Mesenchymal stem cell (in vitro differentiated cells and primary cell): ENCODE measurements at regions not wholly inside any gene's neighbourhood (a gene's known extent, or its start where the extent isn't known, plus 50 kb on each side); places are given as distances from the start of the nearest gene placed in this dataset.
A peak's percentile ranks its signal among the peaks of the same experiment; 100 is the strongest.

Experiments
- DNase-seq: peaks from one replicate; pipeline ENCODE4 v3.0.0-alpha.2; 2013
- H2AFZ ChIP-seq: one replicate; pipeline ENCODE4 v1.6.1; 2013; ENCODE audit warnings: low read depth, mild to moderate bottlenecking, control low read depth, inconsistent platforms, low read length, moderate library complexity
- H2AK5ac ChIP-seq: 2 replicates; pipeline ENCODE4 v1.6.1; 2013; ENCODE audit warnings: low read length, moderate library complexity, mild to moderate bottlenecking, inconsistent platforms; ENCODE audit not compliant: severe bottlenecking
- H2BK120ac ChIP-seq: one replicate; pipeline ENCODE4 v1.6.1; 2013; ENCODE audit warnings: low read depth, mild to moderate bottlenecking, inconsistent platforms, low read length, moderate library complexity
- H2BK12ac ChIP-seq, 2 experiments: one replicate each; pipeline ENCODE4 v1.6.1; 2013; ENCODE audit warnings: inconsistent platforms in 2 of 2, low read length in 2 of 2, mild to moderate bottlenecking in 2 of 2, moderate library complexity in 2 of 2, control low read depth in 1 of 2
- H2BK15ac ChIP-seq: one replicate; pipeline ENCODE4 v1.6.1; 2013; ENCODE audit warnings: mild to moderate bottlenecking, low read depth, inconsistent platforms; ENCODE audit not compliant: poor library complexity, severe bottlenecking
- H2BK5ac ChIP-seq: 2 replicates; pipeline ENCODE4 v1.6.1; 2013; ENCODE audit warnings: low read depth, mild to moderate bottlenecking, low read length, control low read depth, inconsistent platforms; ENCODE audit not compliant: poor library complexity, severe bottlenecking
- H3K14ac ChIP-seq, 2 experiments: one replicate each; pipeline ENCODE4 v1.6.1; 2013; ENCODE audit warnings: inconsistent platforms in 2 of 2, low read length in 2 of 2, control low read depth in 1 of 2, mild to moderate bottlenecking in 1 of 2, moderate library complexity in 1 of 2
- H3K18ac ChIP-seq, 2 experiments: one replicate each; pipeline ENCODE4 v1.6.1; 2013; ENCODE audit warnings: inconsistent platforms in 2 of 2, low read length in 2 of 2, control low read depth in 1 of 2, low read depth in 1 of 2, mild to moderate bottlenecking in 1 of 2
- H3K23ac ChIP-seq, 2 experiments: one replicate each; pipeline ENCODE4 v1.6.1; 2013; ENCODE audit warnings: inconsistent platforms in 2 of 2, low read length in 2 of 2, mild to moderate bottlenecking in 2 of 2, moderate library complexity in 2 of 2, control low read depth in 1 of 2
- H3K27ac ChIP-seq: 2 replicates; pipeline ENCODE4 v1.5.1; 2013; ENCODE audit warnings: mild to moderate bottlenecking, moderate library complexity, low read length, control low read depth, inconsistent platforms; ENCODE audit not compliant: poor library complexity, severe bottlenecking
- H3K27me3 ChIP-seq, 2 experiments: 2 replicates each; pipeline versions ENCODE4 v1.6.1 to v1.7.0; 2013; ENCODE audit warnings: low read length in 2 of 2, mild to moderate bottlenecking in 2 of 2, moderate library complexity in 2 of 2, control low read depth in 1 of 2, inconsistent platforms in 1 of 2; ENCODE audit not compliant: control insufficient read depth in 1 of 2, insufficient read depth in 1 of 2
- H3K36me3 ChIP-seq, 2 experiments: 2 replicates each; pipeline versions ENCODE4 v1.6.1 to v1.7.0; 2013; ENCODE audit warnings: low read length in 2 of 2, control low read depth in 1 of 2, inconsistent platforms in 1 of 2, low read depth in 1 of 2, mild to moderate bottlenecking in 1 of 2; ENCODE audit not compliant: insufficient read depth in 2 of 2, control insufficient read depth in 1 of 2
- H3K4ac ChIP-seq, 2 experiments: one replicate each; pipeline ENCODE4 v1.6.1; 2013; ENCODE audit warnings: inconsistent platforms in 2 of 2, low read length in 2 of 2, mild to moderate bottlenecking in 2 of 2, moderate library complexity in 2 of 2, control low read depth in 1 of 2, low read depth in 1 of 2
- H3K4me1 ChIP-seq: 2 replicates; pipeline ENCODE4 v1.6.1; 2013; ENCODE audit warnings: low read depth, low read length, control low read depth; ENCODE audit not compliant: control insufficient read depth, insufficient read depth
- H3K4me2 ChIP-seq: 2 replicates; pipeline ENCODE4 v1.6.1; 2013; ENCODE audit warnings: low read length, mild to moderate bottlenecking, inconsistent platforms; ENCODE audit not compliant: poor library complexity, severe bottlenecking
- H3K4me3 ChIP-seq, 2 experiments: 2 replicates each; pipeline versions ENCODE4 v1.5.1 to v1.7.0; 2013; ENCODE audit warnings: low read length in 2 of 2, mild to moderate bottlenecking in 2 of 2, control low read depth in 1 of 2, low read depth in 1 of 2; ENCODE audit not compliant: insufficient read depth in 1 of 2
- H3K79me1 ChIP-seq: replicated peaks from 2 replicates; pipeline ENCODE4 v1.6.1; 2013; ENCODE audit warnings: mild to moderate bottlenecking, control low read depth, low read length, inconsistent platforms; ENCODE audit not compliant: poor library complexity, severe bottlenecking
- H3K9ac ChIP-seq: 2 replicates; pipeline ENCODE4 v1.7.0; 2013; ENCODE audit warnings: mild to moderate bottlenecking, low read length, moderate library complexity
- H3K9me3 ChIP-seq: 2 replicates; pipeline ENCODE4 v1.7.0; 2013; ENCODE audit warnings: mild to moderate bottlenecking, low read length; ENCODE audit not compliant: control insufficient read depth
- H4K8ac ChIP-seq: one replicate; pipeline ENCODE4 v1.6.1; 2013; ENCODE audit warnings: inconsistent platforms, mild to moderate bottlenecking, low read length, moderate library complexity
- H4K91ac ChIP-seq: one replicate; pipeline ENCODE4 v1.6.1; 2013; ENCODE audit warnings: mild to moderate bottlenecking, low read length, inconsistent platforms
- WGBS: methylation state at CpG from one replicate; pipeline ENCODE4 v1.1.7; 2013; ENCODE audit warnings: mixed read lengths; 5-methylcytosine and 5-hydroxymethylcytosine counted together

DNA sequence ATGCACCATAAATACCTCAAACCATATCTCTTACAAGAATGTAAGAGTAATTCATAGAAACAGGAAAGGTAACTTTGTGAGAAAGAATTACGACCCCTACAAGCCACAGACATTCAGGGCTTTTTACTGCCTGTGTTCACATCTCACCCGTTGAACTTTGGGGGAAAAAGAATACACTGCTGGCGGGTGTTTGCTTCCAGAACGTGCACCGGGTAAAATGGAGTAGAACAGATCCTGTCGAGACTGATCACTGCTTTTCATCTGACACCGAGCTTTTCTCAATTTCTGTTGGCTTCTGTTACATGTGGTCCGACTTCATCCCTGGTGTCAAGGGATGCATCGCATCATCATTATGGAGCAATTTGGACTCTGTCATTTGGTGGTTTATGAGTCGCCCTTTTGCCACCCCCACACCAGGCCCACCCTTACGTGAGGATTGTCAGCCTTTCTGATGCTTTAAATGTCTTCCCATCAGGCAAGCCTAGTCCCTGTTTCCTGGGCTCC is 219.2 kb upstream of the ZFP64 start:
- H3K4me1 ChIP-seq, result no peaks in the 10 kb centered on the region
- WGBS, result 29% methylated on average over 11 of the region's 11 CpGs
- no peak overlapping the region for H3K4me2 ChIP-seq
- no peak overlapping the region for H2AFZ ChIP-seq
- H2BK5ac ChIP-seq, result no peak overlapping the region
- peak overlapping the region; percentile 77 to 85 for H3K18ac ChIP-seq
- peak overlapping the region; percentile 15 for H2BK120ac ChIP-seq
- no peaks in the 10 kb centered on the region for H3K27me3 ChIP-seq
- H3K4me3 ChIP-seq, result no peak overlapping the region
- no peak overlapping the region for H3K14ac ChIP-seq
- peaks cover 8% of the 10 kb centered on the region for H3K9me3 ChIP-seq
- H2AK5ac ChIP-seq, result no peak overlapping the region
- DNase-seq, result peak; percentile 78
- H2BK15ac ChIP-seq, result peak overlapping the region; percentile 74
- H3K9ac ChIP-seq, result peak overlapping the region; percentile 77
- no peak overlapping the region for H3K27ac ChIP-seq
- H4K8ac ChIP-seq, result peak overlapping the region; percentile 41
- H3K79me1 ChIP-seq, result no peaks in the 10 kb centered on the region
- H3K4ac ChIP-seq, result peak overlapping the region; percentile 64 to 75
- no peak overlapping the region for H3K23ac ChIP-seq
- H4K91ac ChIP-seq, result peak overlapping the region; percentile 94
- H2BK12ac ChIP-seq, result peak overlapping the region; percentile 28 to 92
- H3K36me3 ChIP-seq, result no peaks in the 10 kb centered on the region

- Histone ChIP-seq H3K9ac (peak overlapping the region; percentile 77), H3K4me2 (no peak overlapping the region), H3K4ac (no peak overlapping the region), H3K36me3 (no peaks in the 10 kb centered on the region), H3K79me1 (no peaks in the 10 kb centered on the region), H3K27me3 (no peaks in the 10 kb centered on the region), H3K23ac (no peak overlapping the region), H3K4me1 (no peaks in the 10 kb centered on the region), H3K18ac (peak overlapping the region in 1 of 2 experiments; percentile 38), H2BK15ac (no peak overlapping the region), H2BK120ac (no peak overlapping the region), H2BK12ac (no peak overlapping the region), H2AK5ac (no peak overlapping the region), H2AFZ (no peak overlapping the region), H3K14ac (no peak overlapping the region), H3K9me3 (peaks cover 8% of the 10 kb centered on the region), H3K4me3 (no peak overlapping the region), H4K91ac (no peak overlapping the region), H3K27ac (no peak overlapping the region), H4K8ac (no peak overlapping the region), H2BK5ac (no peak overlapping the region)
- peak; percentile 95 for DNase-seq
- 30% methylated on average over 11 of the region's 11 CpGs for WGBS
Measured at GRCh38 chr20:52410182-52410647, 218.6 kb upstream of the ZFP64 start.

- no peak overlapping the region for H2AK5ac ChIP-seq
- H4K8ac ChIP-seq, result no peak overlapping the region
- WGBS, result 100% methylated on average over 2 of the region's 2 CpGs
Measured at GRCh38 chr20:52405986-52406385, 214.4 kb upstream of the ZFP64 start.

GRCh38 chr20:52405417-52405816 is 213.8 kb upstream of the ZFP64 start:
- H3K36me3 ChIP-seq, result no peaks in the 10 kb centered on the region
- H3K14ac ChIP-seq, result no peak overlapping the region
- no peaks in the 10 kb centered on the region for H3K79me1 ChIP-seq
- no peak overlapping the region for H3K9ac ChIP-seq
- H2AFZ ChIP-seq, result no peak overlapping the region
- peaks cover 3% of the 10 kb centered on the region for H3K9me3 ChIP-seq
- no peak overlapping the region for H3K4me3 ChIP-seq
- H2AK5ac ChIP-seq, result no peak overlapping the region
- H2BK120ac ChIP-seq, result no peak overlapping the region
- no peak overlapping the region for H3K18ac ChIP-seq
- H4K91ac ChIP-seq, result no peak overlapping the region
- H2BK15ac ChIP-seq, result no peak overlapping the region
- H3K23ac ChIP-seq, result no peak overlapping the region
- no peak overlapping the region for H3K4ac ChIP-seq
- DNase-seq, result no peak
- H3K27ac ChIP-seq, result no peak overlapping the region
- H3K4me1 ChIP-seq, result no peaks in the 10 kb centered on the region
- no CpG with 5 or more reads among the region's 1 CpG for WGBS
- H3K27me3 ChIP-seq, result no peaks in the 10 kb centered on the region
- no peak overlapping the region for H2BK5ac ChIP-seq
- no peak overlapping the region for H4K8ac ChIP-seq
- no peak overlapping the region for H2BK12ac ChIP-seq
- H3K4me2 ChIP-seq, result no peak overlapping the region

More at GRCh38 chr20:52405986-52406385, 214.4 kb upstream of the ZFP64 start:
- H3K4ac ChIP-seq, result no peak overlapping the region
- no peak overlapping the region for H3K4me2 ChIP-seq
- H3K14ac ChIP-seq, result no peak overlapping the region
- H2AFZ ChIP-seq, result no peak overlapping the region
- H2BK5ac ChIP-seq, result no peak overlapping the region
- no peaks in the 10 kb centered on the region for H3K79me1 ChIP-seq
- H3K9ac ChIP-seq, result no peak overlapping the region
- H2BK12ac ChIP-seq, result no peak overlapping the region
- H3K27ac ChIP-seq, result no peak overlapping the region
- H3K27me3 ChIP-seq, result no peaks in the 10 kb centered on the region
- no peak for DNase-seq
- no peak overlapping the region for H2BK15ac ChIP-seq
- H3K18ac ChIP-seq, result no peak overlapping the region
- H4K91ac ChIP-seq, result no peak overlapping the region
- no peak overlapping the region for H3K4me3 ChIP-seq
- no peaks in the 10 kb centered on the region for H3K9me3 ChIP-seq
- no peaks in the 10 kb centered on the region for H3K4me1 ChIP-seq
- no peaks in the 10 kb centered on the region for H3K36me3 ChIP-seq
- H3K23ac ChIP-seq, result no peak overlapping the region
- H2BK120ac ChIP-seq, result no peak overlapping the region
